ENCODE measurements at regions not wholly inside any gene's neighbourhood (a gene's known extent, or its start where the extent isn't known, plus 50 kb on each side); places are given as distances from the start of the nearest gene placed in this dataset.

- TF ChIP-seq CTCF (IDR thresholded peaks at IDR 0.05; ENCODE audit: low read depth, low read length, missing control alignments) = no peak
- in situ Hi-C loops (cut with HindIII; ENCODE audit: low sequenced_read_pairs) = loop anchor here (5.0 kb wide), 1 partner anchor 57 kb away; no protein-coding TSS in a partner anchor
- H3K4me3 ChIP-seq (ENCODE audit: low read depth, low read length) = no peak overlapping the region
- no peak for DNase-seq (ENCODE audit: low read depth)
Observed at GRCh38 chr22:48154169-48154942, 1391.9 kb downstream of the TBC1D22A start.

- no peak for TF ChIP-seq CTCF (IDR thresholded peaks at IDR 0.05; ENCODE audit: low read depth, low read length, missing control alignments)
- in situ Hi-C loops (cut with HindIII; ENCODE audit: low sequenced_read_pairs) = loop anchor here (5.0 kb wide), 1 partner anchor 56 kb away; no protein-coding TSS in a partner anchor
- no peak overlapping the region for H3K4me3 ChIP-seq (ENCODE audit: low read depth, low read length)
- no peak for DNase-seq (ENCODE audit: low read depth)
Observed at GRCh38 chr22:48153726-48154125, 1391.3 kb downstream of the TBC1D22A start.

GRCh38 chr22:48152916-48153315 lies 1390.5 kb downstream of the TBC1D22A start:
- no peak overlapping the region for H3K4me3 ChIP-seq (ENCODE audit: low read depth, low read length)
- in situ Hi-C loops (cut with HindIII; ENCODE audit: low sequenced_read_pairs) = loop anchor here (5.0 kb wide), 1 partner anchor 56 kb away; no protein-coding TSS in a partner anchor

GRCh38 chr22:48152164-48152775 lies 1389.8 kb downstream of the TBC1D22A start:
- in situ Hi-C loops (cut with HindIII; ENCODE audit: low sequenced_read_pairs) = loop anchor here (5.0 kb wide), 1 partner anchor 55 kb away; no protein-coding TSS in a partner anchor
- H3K4me3 ChIP-seq (ENCODE audit: low read depth, low read length) = no peak overlapping the region
- TF ChIP-seq CTCF (IDR thresholded peaks at IDR 0.05; ENCODE audit: low read depth, low read length, missing control alignments) = no peak
- no peak for DNase-seq (ENCODE audit: low read depth)

More at GRCh38 chr22:48152916-48153315, 1390.5 kb downstream of the TBC1D22A start:
- DNase-seq (ENCODE audit: low read depth) = no peak
- no peak for TF ChIP-seq CTCF (IDR thresholded peaks at IDR 0.05; ENCODE audit: low read depth, low read length, missing control alignments)

GRCh38 chr22:48151641-48152040 lies 1389.2 kb downstream of the TBC1D22A start:
- H3K4me3 ChIP-seq (ENCODE audit: low read depth, low read length) = no peak overlapping the region
- in situ Hi-C loops (cut with HindIII; ENCODE audit: low sequenced_read_pairs) = loop anchor here (5.0 kb wide), 1 partner anchor 54 kb away; no protein-coding TSS in a partner anchor
- no peak for DNase-seq (ENCODE audit: low read depth)
- no peak for TF ChIP-seq CTCF (IDR thresholded peaks at IDR 0.05; ENCODE audit: low read depth, low read length, missing control alignments)

- DNase-seq (ENCODE audit: low read depth) = no peak
- TF ChIP-seq CTCF (IDR thresholded peaks at IDR 0.05; ENCODE audit: low read depth, low read length, missing control alignments) = no peak
- no peak overlapping the region for H3K4me3 ChIP-seq (ENCODE audit: low read depth, low read length)
- in situ Hi-C loops (cut with HindIII; ENCODE audit: low sequenced_read_pairs) = no loop called here
Observed at GRCh38 chr22:48147831-48148230, 1385.4 kb downstream of the TBC1D22A start.
